CD14-positive monocyte (primary cell): ENCODE measurements at regions not wholly inside any gene's neighbourhood (a gene's known extent, or its start where the extent isn't known, plus 50 kb on each side); places are given as distances from the start of the nearest gene placed in this dataset.

Experiments
- DNase-seq, 3 donors: peaks; one replicate each; pipeline ENCODE4 v3.0.0-alpha.2; 2011 to 2022
- H2AFZ ChIP-seq: 2 replicates; pipeline ENCODE4 v1.6.0; 2012; ENCODE audit warnings: mild to moderate bottlenecking, low read depth, low read length, inconsistent platforms; ENCODE audit not compliant: insufficient read depth, poor library complexity, severe bottlenecking
- H3K27ac ChIP-seq, 2 donors: 1 replicate in 1 of 2; 2 replicates in 1 of 2; pipeline ENCODE4 v1.5.1; 2012 to 2013; ENCODE audit warnings: low read length in 2 of 2, control low read depth in 1 of 2, inconsistent platforms in 1 of 2, low read depth in 1 of 2, mild to moderate bottlenecking in 1 of 2
- H3K27me3 ChIP-seq, 2 donors: one replicate each; pipeline versions ENCODE4 v1.6.0 to v1.6.1; 2011 to 2013; ENCODE audit warnings: low read length in 2 of 2; ENCODE audit not compliant: control insufficient read depth in 2 of 2, insufficient read depth in 2 of 2
- H3K36me3 ChIP-seq, 2 donors: replicated peaks in 1 of 2; 1 replicate in 1 of 2; 2 replicates in 1 of 2; pipeline versions ENCODE4 v1.5.1 to v1.6.1; 2012 to 2013; ENCODE audit warnings: low read length in 2 of 2, control low read depth in 1 of 2, inconsistent platforms in 1 of 2, mild to moderate bottlenecking in 1 of 2; ENCODE audit not compliant: insufficient read depth in 2 of 2, control insufficient read depth in 1 of 2
- H3K4me1 ChIP-seq, 2 donors: 1 replicate in 1 of 2; 2 replicates in 1 of 2; pipeline versions ENCODE4 v1.5.1 to v1.6.1; 2012 to 2013; ENCODE audit warnings: low read length in 2 of 2, control low read depth in 1 of 2, inconsistent platforms in 1 of 2, mild to moderate bottlenecking in 1 of 2, moderate library complexity in 1 of 2; ENCODE audit not compliant: insufficient read depth in 2 of 2, control insufficient read depth in 1 of 2
- H3K4me2 ChIP-seq: replicated peaks from 2 replicates; pipeline ENCODE3; 2012; ENCODE audit warnings: low read length, moderate library complexity, mild to moderate bottlenecking; ENCODE audit not compliant: poor library complexity, severe bottlenecking; ENCODE audit errors: extremely low read depth
- H3K4me3 ChIP-seq, 3 experiments: fragments of 200-600 bp in 1 of 3; sonication (generic) in 1 of 3; replicated peaks in 1 of 3; 1 replicate in 2 of 3; 2 replicates in 1 of 3; pipeline ENCODE4 v1.5.1; 2011 to 2013; ENCODE audit warnings: low read length in 3 of 3, mild to moderate bottlenecking in 3 of 3, control low read depth in 2 of 3, low read depth in 2 of 3, inconsistent platforms in 1 of 3, moderate library complexity in 1 of 3
- H3K79me2 ChIP-seq: 2 replicates; pipeline ENCODE4 v1.6.0; 2012; ENCODE audit warnings: mild to moderate bottlenecking, control low read depth, inconsistent platforms, low read length, moderate library complexity; ENCODE audit not compliant: insufficient read depth
- H3K9ac ChIP-seq: 2 replicates; pipeline ENCODE4 v1.6.0; 2017; ENCODE audit warnings: low read length, mild to moderate bottlenecking; ENCODE audit not compliant: insufficient read depth, poor library complexity, severe bottlenecking
- H3K9me3 ChIP-seq, 2 donors: replicated peaks in 1 of 2; 1 replicate in 1 of 2; 2 replicates in 1 of 2; pipeline versions ENCODE4 v1.5.1 to v1.6.1; 2012 to 2013; ENCODE audit warnings: low read length in 2 of 2, control low read depth in 1 of 2; ENCODE audit not compliant: control insufficient read depth in 1 of 2, insufficient read depth in 1 of 2
- H4K20me1 ChIP-seq: 2 replicates; pipeline ENCODE4 v1.6.0; 2012; ENCODE audit warnings: mild to moderate bottlenecking, low read length, control low read depth, moderate library complexity; ENCODE audit not compliant: insufficient read depth
- H3K27ac Mint-ChIP-seq, 7 donors: one replicate each; pipeline ENCODE4 v1.8.0; 2020; ENCODE audit warnings: mild to moderate bottlenecking in 7 of 7, mixed read lengths in 7 of 7, moderate library complexity in 6 of 7, inconsistent platforms in 2 of 7
- H3K27me3 Mint-ChIP-seq, 3 donors: one replicate each; pipeline ENCODE4 v1.8.0; 2021 to 2022; ENCODE audit warnings: low read depth in 3 of 3, mild to moderate bottlenecking in 3 of 3, mixed read lengths in 3 of 3, moderate library complexity in 3 of 3, inconsistent platforms in 1 of 3
- H3K36me3 Mint-ChIP-seq, 2 donors: one replicate each; pipeline ENCODE4 v1.8.0; 2020; ENCODE audit warnings: mixed read lengths in 2 of 2, inconsistent platforms in 1 of 2, mild to moderate bottlenecking in 1 of 2
- H3K4me1 Mint-ChIP-seq: one replicate; pipeline ENCODE4 v1.8.0; 2020; ENCODE audit warnings: mild to moderate bottlenecking, mixed read lengths
- H3K4me3 Mint-ChIP-seq, 2 donors: one replicate each; pipeline ENCODE4 v1.8.0; 2020; ENCODE audit warnings: mild to moderate bottlenecking in 2 of 2, mixed read lengths in 2 of 2, moderate library complexity in 1 of 2
- H3K9me3 Mint-ChIP-seq, 7 donors: one replicate each; pipeline ENCODE4 v1.8.0; 2020 to 2022; ENCODE audit warnings: mixed read lengths in 7 of 7, mild to moderate bottlenecking in 6 of 7, moderate library complexity in 6 of 7, inconsistent platforms in 2 of 7
- WGBS: methylation state at CpG from one replicate; pipeline ENCODE4 v1.1.5; 2013; ENCODE audit warnings: missing lambda C conversion rate; ENCODE audit not compliant: insufficient coverage; 5-methylcytosine and 5-hydroxymethylcytosine counted together
- intact Hi-C, 2 donors: fragments of 100-400 bp; cut with micrococcal nuclease; formaldehyde crosslinking; loops; one replicate each; pipeline versions ENCODE4 v1.15.0 to v1.15.1; 2023
- TF ChIP-seq, protein P1 (sequence below): fragments of 200-600 bp; IDR thresholded peaks from one replicate; pipeline ENCODE4 v1.8.0; 2022; ENCODE audit warnings: antibody characterized with exemption, mild to moderate bottlenecking

- Histone ChIP-seq H3K4me2 (no peak overlapping the region), H3K79me2 (no peaks in the 10 kb centered on the region), H3K36me3 (no peaks in the 10 kb centered on the region), H2AFZ (no peak overlapping the region), H3K27me3 (peaks cover 0 to 9% of the 10 kb centered on the region in 2 donors), H4K20me1 (no peaks in the 10 kb centered on the region), H3K9me3 (no peaks in the 10 kb centered on the region), H3K4me1 (peaks cover 5% of the 10 kb centered on the region in 2 donors), H3K9ac (no peak overlapping the region), H3K4me3 (no peak overlapping the region), H3K27ac (no peak overlapping the region)
- DNase-seq: no peak
- intact Hi-C loops: no loop called here
- Mint-ChIP-seq H3K27me3 (peaks cover 17 to 43% (median 27%) of the 10 kb centered on the region in 3 donors), H3K4me3 (peak overlapping the region in 1 of 2 donors; percentile 54), H3K27ac (no peak overlapping the region), H3K9me3 (peaks cover 0 to 4% (median 3%) of the 10 kb centered on the region in 7 donors), H3K36me3 (peaks cover 0 to 3% of the 10 kb centered on the region in 2 donors), H3K4me1 (peaks cover 8% of the 10 kb centered on the region)
- 100% methylated on average over 7 of the region's 10 CpGs for WGBS
- TF ChIP-seq, protein P1, sequence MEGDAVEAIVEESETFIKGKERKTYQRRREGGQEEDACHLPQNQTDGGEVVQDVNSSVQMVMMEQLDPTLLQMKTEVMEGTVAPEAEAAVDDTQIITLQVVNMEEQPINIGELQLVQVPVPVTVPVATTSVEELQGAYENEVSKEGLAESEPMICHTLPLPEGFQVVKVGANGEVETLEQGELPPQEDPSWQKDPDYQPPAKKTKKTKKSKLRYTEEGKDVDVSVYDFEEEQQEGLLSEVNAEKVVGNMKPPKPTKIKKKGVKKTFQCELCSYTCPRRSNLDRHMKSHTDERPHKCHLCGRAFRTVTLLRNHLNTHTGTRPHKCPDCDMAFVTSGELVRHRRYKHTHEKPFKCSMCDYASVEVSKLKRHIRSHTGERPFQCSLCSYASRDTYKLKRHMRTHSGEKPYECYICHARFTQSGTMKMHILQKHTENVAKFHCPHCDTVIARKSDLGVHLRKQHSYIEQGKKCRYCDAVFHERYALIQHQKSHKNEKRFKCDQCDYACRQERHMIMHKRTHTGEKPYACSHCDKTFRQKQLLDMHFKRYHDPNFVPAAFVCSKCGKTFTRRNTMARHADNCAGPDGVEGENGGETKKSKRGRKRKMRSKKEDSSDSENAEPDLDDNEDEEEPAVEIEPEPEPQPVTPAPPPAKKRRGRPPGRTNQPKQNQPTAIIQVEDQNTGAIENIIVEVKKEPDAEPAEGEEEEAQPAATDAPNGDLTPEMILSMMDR: no peak
These were observed 66.8 kb upstream of the CHST15 start for GRCh38 chr10:124160176-124160575.

- Histone ChIP-seq H3K9me3 (no peaks in the 10 kb centered on the region), H3K36me3 (no peaks in the 10 kb centered on the region), H3K79me2 (no peaks in the 10 kb centered on the region), H3K4me2 (no peak overlapping the region), H3K9ac (no peak overlapping the region), H3K27me3 (peaks cover 0 to 9% of the 10 kb centered on the region in 2 donors), H3K4me3 (no peak overlapping the region), H4K20me1 (no peaks in the 10 kb centered on the region), H2AFZ (no peak overlapping the region), H3K27ac (no peak overlapping the region), H3K4me1 (peaks cover 7 to 12% of the 10 kb centered on the region in 2 donors)
- Mint-ChIP-seq H3K27ac (no peak overlapping the region), H3K27me3 (peaks cover 16 to 34% (median 21%) of the 10 kb centered on the region in 3 donors), H3K4me1 (peaks cover 8% of the 10 kb centered on the region), H3K4me3 (peak overlapping the region in 1 of 2 donors; percentile 50), H3K9me3 (peaks cover 0 to 4% (median 3%) of the 10 kb centered on the region in 7 donors), H3K36me3 (peaks cover 0 to 3% of the 10 kb centered on the region in 2 donors)
- intact Hi-C loops: no loop called here
- TF ChIP-seq, protein P1: no peak
- 74% methylated on average over 4 of the region's 5 CpGs for WGBS
- no peak for DNase-seq
These were observed 65.8 kb upstream of the CHST15 start for GRCh38 chr10:124159153-124159552.
